Large intestine (tissue), 3 donors: ENCODE measurements at regions not wholly inside any gene's neighbourhood (a gene's known extent, or its start where the extent isn't known, plus 50 kb on each side); places are given as distances from the start of the nearest gene placed in this dataset.

Experiments
- DNase-seq, 2 donors: peaks; one replicate each; pipeline versions ENCODE4 v3.0.0 to v3.0.0-alpha.2; 2013
- H3K27ac ChIP-seq: one replicate; pipeline ENCODE4 v1.5.1; 2013; ENCODE audit warnings: low read length
- H3K27me3 ChIP-seq: 2 replicates; pipeline ENCODE4 v1.6.1; 2013; ENCODE audit warnings: low read length; ENCODE audit not compliant: control insufficient read depth, insufficient read depth
- H3K36me3 ChIP-seq: 2 replicates; pipeline ENCODE4 v1.6.1; 2013; ENCODE audit warnings: low read length; ENCODE audit not compliant: control insufficient read depth, insufficient read depth
- H3K4me1 ChIP-seq: one replicate; pipeline ENCODE4 v1.6.1; 2013; ENCODE audit warnings: low read length; ENCODE audit not compliant: control insufficient read depth, insufficient read depth
- H3K4me3 ChIP-seq: one replicate; pipeline ENCODE4 v1.5.1; 2013; ENCODE audit warnings: low read length
- H3K9me3 ChIP-seq: one replicate; pipeline ENCODE4 v1.6.1; 2013; ENCODE audit warnings: mild to moderate bottlenecking, low read depth, low read length, moderate library complexity; ENCODE audit not compliant: control insufficient read depth
- WGBS: methylation state at CpG from one replicate; pipeline ENCODE4 v1.1.5; 2013; ENCODE audit warnings: low lambda C conversion rate; ENCODE audit not compliant: insufficient coverage; 5-methylcytosine and 5-hydroxymethylcytosine counted together

DNA sequence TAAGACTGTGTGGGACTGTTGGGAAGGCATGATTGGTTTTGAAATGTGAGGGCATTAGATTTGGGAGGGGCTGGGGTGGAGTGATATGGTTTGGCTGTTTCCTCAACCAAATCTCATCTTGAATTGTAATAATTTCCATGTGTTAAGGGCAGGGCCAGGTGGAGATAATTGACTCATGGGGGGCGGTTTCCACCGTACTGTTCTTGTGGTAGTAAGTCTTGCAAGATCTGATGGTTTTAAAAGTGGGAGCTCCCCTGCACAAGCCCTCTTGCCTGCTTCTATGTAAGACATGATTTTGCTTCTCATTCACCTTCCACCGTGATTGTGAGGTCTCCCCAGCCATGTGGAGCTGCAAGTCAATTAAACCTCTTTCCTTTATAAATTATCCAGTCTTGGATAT lies 76.6 kb upstream of the PPFIA2 start:
- no peaks in the 10 kb centered on the region for H3K36me3 ChIP-seq
- H3K9me3 ChIP-seq: no peaks in the 10 kb centered on the region
- no peak overlapping the region for H3K27ac ChIP-seq
- WGBS: no CpG with 5 or more reads among the region's 3 CpGs
- no peak for DNase-seq
- H3K4me1 ChIP-seq: no peaks in the 10 kb centered on the region
- H3K27me3 ChIP-seq: no peaks in the 10 kb centered on the region
- no peak overlapping the region for H3K4me3 ChIP-seq

DNA sequence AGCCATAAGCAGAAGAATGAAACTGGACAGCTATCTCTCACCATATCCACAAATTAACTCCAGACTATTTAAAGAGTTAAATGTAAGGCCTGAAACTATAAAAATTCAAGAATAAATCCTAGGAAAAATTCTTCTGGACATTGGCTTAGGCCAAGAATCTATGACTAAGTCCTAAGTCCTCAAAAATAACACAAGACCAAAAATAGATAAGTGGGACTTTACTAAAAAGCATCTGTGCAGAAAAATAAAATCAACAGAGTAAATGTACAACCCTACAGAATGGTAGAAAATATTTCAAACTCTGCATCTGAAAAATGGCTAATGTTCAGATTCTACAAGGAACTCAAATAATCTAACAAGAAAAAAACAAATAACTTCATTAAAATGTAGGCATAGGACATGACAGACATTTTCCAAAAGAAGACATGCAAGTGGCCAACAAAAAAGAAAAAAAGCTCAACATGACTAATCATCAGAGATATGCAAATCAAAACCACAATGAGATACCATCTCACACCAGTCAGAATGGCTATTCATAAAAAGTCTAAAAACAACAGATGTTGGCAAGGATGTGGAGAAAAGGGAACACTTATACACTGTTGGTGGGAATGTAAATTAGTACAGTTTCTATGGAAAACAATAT lies 61.0 kb upstream of the PPFIA2 start:
- no peak for DNase-seq
- H3K4me3 ChIP-seq: no peak overlapping the region
- H3K27ac ChIP-seq: no peak overlapping the region
- H3K36me3 ChIP-seq: no peaks in the 10 kb centered on the region
- no peaks in the 10 kb centered on the region for H3K4me1 ChIP-seq
- H3K9me3 ChIP-seq: no peaks in the 10 kb centered on the region
- H3K27me3 ChIP-seq: no peaks in the 10 kb centered on the region

DNA sequence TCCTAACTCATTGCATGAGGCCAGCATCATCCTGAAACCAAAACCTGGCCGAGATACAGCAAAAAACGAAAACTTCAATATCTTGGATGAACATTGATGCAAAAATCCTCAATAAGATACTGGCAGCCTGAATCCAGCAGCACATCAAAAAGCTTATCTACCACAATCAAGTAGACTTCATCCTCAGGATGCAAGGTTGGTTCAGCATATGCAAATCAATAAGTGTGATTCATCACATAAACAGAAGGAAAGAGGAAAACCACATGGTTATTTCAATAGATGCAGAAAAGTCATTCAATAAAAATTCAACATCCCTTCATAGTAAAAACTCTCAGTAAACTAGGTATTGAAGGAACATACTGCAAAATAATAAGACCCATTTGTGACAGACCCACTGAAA lies 56.5 kb upstream of the PPFIA2 start:
- H3K9me3 ChIP-seq: no peaks in the 10 kb centered on the region
- H3K27ac ChIP-seq: no peak overlapping the region
- no peak overlapping the region for H3K4me3 ChIP-seq
- no peak for DNase-seq
- no peaks in the 10 kb centered on the region for H3K36me3 ChIP-seq
- H3K27me3 ChIP-seq: no peaks in the 10 kb centered on the region
- WGBS: no CpG with 5 or more reads among the region's 2 CpGs
- no peaks in the 10 kb centered on the region for H3K4me1 ChIP-seq

DNA sequence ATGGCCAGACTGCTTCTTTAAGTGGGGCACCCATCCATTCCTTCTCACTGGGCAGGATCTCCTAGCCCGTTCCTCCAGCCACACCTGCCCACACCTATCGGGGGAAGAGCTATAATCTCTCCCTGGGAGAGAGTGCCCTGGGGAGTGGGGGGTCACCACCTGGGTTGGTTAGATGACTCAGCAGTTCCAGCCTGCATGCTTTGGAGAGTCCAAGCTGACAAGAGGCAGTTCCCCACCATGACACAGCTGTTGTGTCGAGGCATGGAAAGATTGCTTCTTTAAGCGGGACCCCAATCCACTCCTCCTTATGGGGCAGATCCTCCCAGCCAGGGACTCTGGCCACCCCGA lies 52.6 kb upstream of the PPFIA2 start:
- Histone ChIP-seq H3K27me3 (no peaks in the 10 kb centered on the region), H3K4me3 (no peak overlapping the region), H3K27ac (no peak overlapping the region), H3K36me3 (no peaks in the 10 kb centered on the region), H3K9me3 (no peaks in the 10 kb centered on the region), H3K4me1 (no peaks in the 10 kb centered on the region)
- no peak for DNase-seq
- WGBS: no CpG with 5 or more reads among the region's 5 CpGs

DNA sequence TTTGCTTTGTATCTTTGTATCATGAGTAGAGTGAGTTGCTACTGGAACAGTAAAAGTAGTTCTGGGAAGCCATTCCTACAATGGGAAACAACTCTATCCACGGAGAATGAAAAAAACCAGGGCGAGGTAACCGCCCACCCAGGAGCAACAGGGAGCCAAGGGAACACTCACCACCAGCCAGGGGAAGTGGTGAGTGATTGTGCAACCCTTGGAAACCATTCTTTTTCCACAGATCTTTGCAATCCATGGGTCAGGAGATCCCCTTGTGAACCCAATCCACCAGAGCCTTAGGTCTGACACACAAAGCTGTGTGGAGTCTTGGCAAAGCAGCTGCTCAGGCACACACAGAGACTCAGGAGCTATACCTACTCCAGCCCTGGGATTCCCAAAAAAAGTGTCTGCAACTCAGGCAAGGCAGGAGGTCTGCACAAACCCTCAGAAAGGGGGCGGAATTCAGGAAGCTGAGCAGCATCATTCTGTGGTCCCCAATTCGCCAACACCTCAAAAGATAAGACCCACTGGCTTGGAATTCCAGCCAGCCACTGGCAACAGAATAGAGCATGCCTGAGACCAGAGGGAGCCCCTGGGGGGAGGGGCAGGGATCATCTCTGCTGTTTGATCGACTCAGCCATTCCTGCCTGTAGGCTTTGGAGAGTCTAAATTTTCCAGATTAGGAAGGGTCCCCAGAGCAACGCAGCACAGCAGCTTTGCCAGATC lies 52.1 kb upstream of the PPFIA2 start:
- no peak for DNase-seq
- H3K4me3 ChIP-seq: no peak overlapping the region
- no peaks in the 10 kb centered on the region for H3K36me3 ChIP-seq
- WGBS: 100% methylated on average over 1 of the region's 7 CpGs
- no peaks in the 10 kb centered on the region for H3K27me3 ChIP-seq
- no peaks in the 10 kb centered on the region for H3K4me1 ChIP-seq
- no peak overlapping the region for H3K27ac ChIP-seq
- no peaks in the 10 kb centered on the region for H3K9me3 ChIP-seq

DNA sequence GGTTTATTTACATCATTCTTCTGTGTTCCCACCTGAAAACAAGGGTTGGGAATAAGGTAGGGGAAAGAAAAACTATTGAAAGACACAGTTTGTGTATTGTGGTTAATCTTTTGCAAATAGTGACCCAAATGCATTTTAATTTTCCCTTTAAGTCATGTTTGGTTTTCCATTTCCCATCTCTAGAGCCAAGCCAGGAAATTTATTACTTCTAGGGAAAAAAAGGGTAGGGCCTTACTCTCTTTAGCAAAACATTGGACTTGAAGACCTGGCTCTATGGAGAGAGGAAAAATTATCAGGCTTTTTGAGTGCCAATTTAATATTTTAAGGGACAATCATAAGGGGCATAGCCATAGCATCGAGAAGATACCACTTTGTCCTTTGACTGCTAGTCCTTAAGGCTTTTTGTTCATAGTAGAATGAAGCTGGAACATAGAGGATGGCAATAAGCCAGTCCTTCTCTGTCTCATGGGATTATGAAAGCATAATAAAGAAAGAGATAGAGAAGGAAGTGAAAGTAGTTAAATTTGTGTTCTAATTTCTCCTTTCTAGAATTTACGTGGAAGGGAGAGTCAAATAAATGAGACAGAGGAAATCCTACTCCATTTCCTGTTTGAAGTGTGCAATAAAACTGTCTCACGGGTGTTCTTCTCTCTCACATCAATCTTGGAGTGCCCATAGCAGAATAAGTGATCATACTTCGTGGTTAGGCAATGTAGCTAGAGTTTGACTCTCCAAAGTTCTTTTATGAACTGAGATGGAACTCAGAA lies 50.9 kb upstream of the PPFIA2 start:
- H3K27me3 ChIP-seq: no peaks in the 10 kb centered on the region
- no peaks in the 10 kb centered on the region for H3K9me3 ChIP-seq
- H3K27ac ChIP-seq: no peak overlapping the region
- no peaks in the 10 kb centered on the region for H3K4me1 ChIP-seq
- H3K4me3 ChIP-seq: no peak overlapping the region
- no peaks in the 10 kb centered on the region for H3K36me3 ChIP-seq
- WGBS: 43% methylated on average over 1 of the region's 4 CpGs
- DNase-seq: no peak

DNA sequence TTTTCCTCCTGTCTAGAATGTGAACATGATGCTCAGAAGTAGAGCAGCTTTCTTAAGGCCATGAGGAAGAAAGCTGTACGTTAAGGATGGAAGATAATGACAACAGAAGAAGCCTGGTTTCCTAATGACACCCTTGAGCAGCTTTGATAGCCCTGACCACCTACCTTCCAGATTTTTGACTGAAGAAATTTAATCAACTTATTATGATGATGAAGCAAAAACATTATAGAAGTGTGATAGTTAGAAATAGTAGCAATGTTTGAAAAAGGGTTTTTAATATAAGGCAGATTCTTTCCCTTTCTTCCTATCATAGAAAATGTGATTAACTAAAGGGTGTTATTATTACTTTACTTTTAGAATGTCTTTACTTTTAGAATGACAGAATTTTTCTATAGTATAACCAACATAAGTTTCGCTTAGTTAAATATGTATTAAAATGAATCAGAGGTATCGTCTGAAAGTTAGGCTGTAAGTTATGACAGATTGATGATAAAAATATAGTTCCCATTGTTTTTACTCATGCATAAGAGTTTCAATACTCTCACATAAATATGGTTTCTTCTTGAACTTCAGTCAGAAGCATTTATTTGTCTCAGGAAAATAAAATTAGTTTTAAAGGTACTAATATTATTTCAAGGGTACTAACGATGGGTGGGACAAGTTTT lies 50.1 kb upstream of the PPFIA2 start:
- Histone ChIP-seq H3K27ac (no peak overlapping the region), H3K4me1 (no peaks in the 10 kb centered on the region), H3K9me3 (no peaks in the 10 kb centered on the region), H3K4me3 (no peak overlapping the region), H3K36me3 (no peaks in the 10 kb centered on the region), H3K27me3 (no peaks in the 10 kb centered on the region)
- WGBS: 69% methylated on average over 1 of the region's 4 CpGs
- no peak for DNase-seq
